ENCODE measurements at regions not wholly inside any gene's neighbourhood (a gene's known extent, or its start where the extent isn't known, plus 50 kb on each side); places are given as distances from the start of the nearest gene placed in this dataset.

- TF ChIP-seq CTCF (IDR thresholded peaks at IDR 0.05; ENCODE audit: borderline replicate concordance, extremely low read depth, low read length, poor library complexity, severe bottlenecking) (no peak), EZH2 (IDR thresholded peaks at IDR 0.05; ENCODE audit: borderline replicate concordance, low read depth, low read length, severe bottlenecking) (no peak)
Observed at GRCh38 chr20:50313522-50313820, 122.8 kb downstream of the CEBPB start.

All from DND-41 (cell line).